GM18873 (cell line): ENCODE measurements at regions not wholly inside any gene's neighbourhood (a gene's known extent, or its start where the extent isn't known, plus 50 kb on each side); places are given as distances from the start of the nearest gene placed in this dataset.
"Not testable (repeated sequence)": the region's sequence is repeated elsewhere in the genome, so short reads cannot be mapped to it uniquely, and the experiment has no call there.

Source experiments
- ATAC-seq: cut with Tn5 transposase; IDR thresholded peaks from one replicate; pipeline ENCODE4 v1.9.1; 2021; ENCODE audit warnings: mild to moderate bottlenecking, moderate library complexity, moderate number of reproducible peaks; ENCODE audit not compliant: unreplicated experiment, low FRiP score

GRCh38 chr6:90375681-90376439 lies 79.2 kb upstream of the BACH2 start:
- no peak for ATAC-seq

GRCh38 chr6:90374201-90374600 lies 77.6 kb upstream of the BACH2 start:
- no peak for ATAC-seq

- ATAC-seq: no peak
These were observed 76.2 kb upstream of the BACH2 start for GRCh38 chr6:90372885-90373284.

GRCh38 chr6:90372450-90372849 lies 75.8 kb upstream of the BACH2 start:
- ATAC-seq: no peak

GRCh38 chr6:90370493-90370959 lies 73.9 kb upstream of the BACH2 start:
- ATAC-seq: no peak

GRCh38 chr6:90369651-90370050 lies 73.0 kb upstream of the BACH2 start:
- ATAC-seq: no peak

- ATAC-seq: peak; percentile 100
These were observed 72.4 kb upstream of the BACH2 start for GRCh38 chr6:90369024-90369519.

- no peak for ATAC-seq
These were observed 72.0 kb upstream of the BACH2 start for GRCh38 chr6:90368601-90369000.

- ATAC-seq: no peak
These were observed 71.4 kb upstream of the BACH2 start for GRCh38 chr6:90368001-90368400.

- ATAC-seq: no peak
These were observed 69.0 kb upstream of the BACH2 start for GRCh38 chr6:90365565-90366219.

GRCh38 chr6:90365002-90365401 lies 68.4 kb upstream of the BACH2 start:
- no peak for ATAC-seq

GRCh38 chr6:90364286-90364685 lies 67.6 kb upstream of the BACH2 start:
- no peak for ATAC-seq

GRCh38 chr6:90362318-90362717 lies 65.7 kb upstream of the BACH2 start:
- ATAC-seq: no peak

- ATAC-seq: no peak
These were observed 64.5 kb upstream of the BACH2 start for GRCh38 chr6:90361174-90361573.

GRCh38 chr6:90358036-90358770 lies 61.6 kb upstream of the BACH2 start:
- ATAC-seq: not testable (repeated sequence)

- ATAC-seq: no peak
These were observed 59.4 kb upstream of the BACH2 start for GRCh38 chr6:90356012-90356421.

- no peak for ATAC-seq
These were observed 58.3 kb upstream of the BACH2 start for GRCh38 chr6:90354961-90355360.

GRCh38 chr6:90351696-90352095 lies 55.1 kb upstream of the BACH2 start:
- no peak for ATAC-seq

- no peak for ATAC-seq
These were observed 54.3 kb upstream of the BACH2 start for GRCh38 chr6:90350689-90351554.

- ATAC-seq: no peak
These were observed 50.8 kb upstream of the BACH2 start for GRCh38 chr6:90347411-90347851.
